HEK293 (cell line): ENCODE measurements at regions not wholly inside any gene's neighbourhood (a gene's known extent, or its start where the extent isn't known, plus 50 kb on each side); places are given as distances from the start of the nearest gene placed in this dataset.

Experiments used
- SCRT2 ChIP-seq: fragments of 450-650 bp; formaldehyde crosslinking; IDR thresholded peaks from 2 replicates; pipeline ENCODE4 v1.5.1; 2016; ENCODE audit warnings: missing biosample characterization, missing genetic modification characterization
- ZBTB21 ChIP-seq: fragments of 450-650 bp; formaldehyde crosslinking; IDR thresholded peaks from 2 replicates; pipeline ENCODE4 v1.5.1; 2017; ENCODE audit warnings: missing biosample characterization, missing genetic modification characterization
- ZBTB7A ChIP-seq: fragments of 450-650 bp; formaldehyde crosslinking; IDR thresholded peaks from 2 replicates; pipeline ENCODE4 v1.5.1; 2016; ENCODE audit warnings: low read depth, missing biosample characterization, missing genetic modification characterization
- ZEB2 ChIP-seq: fragments of 450-650 bp; formaldehyde crosslinking; IDR thresholded peaks from 2 replicates; pipeline ENCODE4 v1.5.1; 2016; ENCODE audit warnings: missing biosample characterization, missing genetic modification characterization
- ZNF175 ChIP-seq: fragments of 450-650 bp; formaldehyde crosslinking; IDR thresholded peaks from 2 replicates; pipeline ENCODE4 v1.5.1; 2016; ENCODE audit warnings: missing biosample characterization, missing genetic modification characterization
- ZNF529 ChIP-seq: fragments of 450-650 bp; formaldehyde crosslinking; IDR thresholded peaks from 2 replicates; pipeline ENCODE4 v1.5.1; 2017; ENCODE audit warnings: missing genetic modification characterization, missing biosample characterization; ENCODE audit not compliant: insufficient replicate concordance
- TF ChIP-seq, protein P1 (sequence below): fragments of 450-650 bp; formaldehyde crosslinking; IDR thresholded peaks from 2 replicates; pipeline ENCODE4 v1.5.1; 2016; ENCODE audit warnings: missing biosample characterization, missing genetic modification characterization
- TF ChIP-seq, protein P2 (sequence below): fragments of 450-650 bp; formaldehyde crosslinking; IDR thresholded peaks from 2 replicates; pipeline ENCODE4 v1.5.1; 2016; ENCODE audit warnings: missing biosample characterization, missing genetic modification characterization
- TF ChIP-seq, protein P3 (sequence below): fragments of 450-650 bp; formaldehyde crosslinking; IDR thresholded peaks from 2 replicates; pipeline ENCODE4 v1.5.1; 2016; ENCODE audit warnings: missing biosample characterization, missing genetic modification characterization, low read depth
- TF ChIP-seq, protein P4 (sequence below): fragments of 450-650 bp; formaldehyde crosslinking; IDR thresholded peaks from 2 replicates; pipeline ENCODE4 v1.5.1; 2016; ENCODE audit warnings: missing biosample characterization, missing genetic modification characterization
- TF ChIP-seq, protein P5 (sequence below): fragments of 450-650 bp; formaldehyde crosslinking; conservative IDR thresholded peaks from 2 replicates; pipeline ENCODE4 v1.5.1; 2016; ENCODE audit warnings: low read depth, missing biosample characterization, missing genetic modification characterization

DNA sequence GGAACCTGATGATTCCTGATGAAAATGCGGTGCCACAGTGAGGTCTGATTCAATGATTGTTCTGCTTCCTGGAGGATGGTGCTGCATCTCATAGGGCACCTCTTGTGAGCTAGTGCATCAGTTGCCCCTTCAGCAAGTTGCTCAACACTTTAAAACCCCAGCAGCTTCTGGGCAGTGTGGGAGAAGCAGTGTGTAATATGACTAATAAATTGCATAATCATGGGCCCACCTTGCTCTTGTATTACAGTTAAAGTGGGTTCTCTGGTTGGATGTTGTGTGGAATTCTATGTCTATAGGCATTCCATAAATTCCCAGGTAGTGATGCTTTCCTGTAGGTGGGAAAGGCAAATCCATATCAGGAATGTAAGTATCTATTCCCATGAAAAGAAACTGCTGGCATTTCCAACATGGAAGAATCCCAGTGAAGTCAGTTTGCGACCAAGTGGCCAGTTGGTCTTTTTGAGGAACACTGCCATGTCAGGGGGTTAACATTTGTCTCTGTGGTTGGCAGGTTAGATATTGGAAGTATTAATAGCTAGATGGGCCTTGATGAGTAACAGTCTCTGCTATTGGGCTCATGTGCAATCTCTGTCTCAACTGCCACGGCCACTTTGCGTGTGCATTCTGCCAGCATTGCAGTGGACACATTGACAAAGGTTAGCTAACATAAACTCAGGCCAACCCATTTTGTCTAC is 121.1 kb upstream of the OTUD4 start:
- TF ChIP-seq, protein P1, sequence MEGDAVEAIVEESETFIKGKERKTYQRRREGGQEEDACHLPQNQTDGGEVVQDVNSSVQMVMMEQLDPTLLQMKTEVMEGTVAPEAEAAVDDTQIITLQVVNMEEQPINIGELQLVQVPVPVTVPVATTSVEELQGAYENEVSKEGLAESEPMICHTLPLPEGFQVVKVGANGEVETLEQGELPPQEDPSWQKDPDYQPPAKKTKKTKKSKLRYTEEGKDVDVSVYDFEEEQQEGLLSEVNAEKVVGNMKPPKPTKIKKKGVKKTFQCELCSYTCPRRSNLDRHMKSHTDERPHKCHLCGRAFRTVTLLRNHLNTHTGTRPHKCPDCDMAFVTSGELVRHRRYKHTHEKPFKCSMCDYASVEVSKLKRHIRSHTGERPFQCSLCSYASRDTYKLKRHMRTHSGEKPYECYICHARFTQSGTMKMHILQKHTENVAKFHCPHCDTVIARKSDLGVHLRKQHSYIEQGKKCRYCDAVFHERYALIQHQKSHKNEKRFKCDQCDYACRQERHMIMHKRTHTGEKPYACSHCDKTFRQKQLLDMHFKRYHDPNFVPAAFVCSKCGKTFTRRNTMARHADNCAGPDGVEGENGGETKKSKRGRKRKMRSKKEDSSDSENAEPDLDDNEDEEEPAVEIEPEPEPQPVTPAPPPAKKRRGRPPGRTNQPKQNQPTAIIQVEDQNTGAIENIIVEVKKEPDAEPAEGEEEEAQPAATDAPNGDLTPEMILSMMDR (tag by site-specific recombination) = no peak
- TF ChIP-seq, protein P2, sequence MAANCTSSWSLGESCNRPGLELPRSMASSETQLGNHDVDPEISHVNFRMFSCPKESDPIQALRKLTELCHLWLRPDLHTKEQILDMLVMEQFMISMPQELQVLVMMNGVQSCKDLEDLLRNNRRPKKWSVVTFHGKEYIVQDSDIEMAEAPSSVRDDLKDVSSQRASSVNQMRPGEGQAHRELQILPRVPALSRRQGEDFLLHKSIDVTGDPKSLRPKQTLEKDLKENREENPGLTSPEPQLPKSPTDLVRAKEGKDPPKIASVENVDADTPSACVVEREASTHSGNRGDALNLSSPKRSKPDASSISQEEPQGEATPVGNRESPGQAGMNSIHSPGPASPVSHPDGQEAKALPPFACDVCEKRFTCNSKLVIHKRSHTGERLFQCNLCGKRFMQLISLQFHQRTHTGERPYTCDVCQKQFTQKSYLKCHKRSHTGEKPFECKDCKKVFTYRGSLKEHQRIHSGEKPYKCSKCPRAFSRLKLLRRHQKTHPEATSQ = no peak
- TF ChIP-seq, protein P3, sequence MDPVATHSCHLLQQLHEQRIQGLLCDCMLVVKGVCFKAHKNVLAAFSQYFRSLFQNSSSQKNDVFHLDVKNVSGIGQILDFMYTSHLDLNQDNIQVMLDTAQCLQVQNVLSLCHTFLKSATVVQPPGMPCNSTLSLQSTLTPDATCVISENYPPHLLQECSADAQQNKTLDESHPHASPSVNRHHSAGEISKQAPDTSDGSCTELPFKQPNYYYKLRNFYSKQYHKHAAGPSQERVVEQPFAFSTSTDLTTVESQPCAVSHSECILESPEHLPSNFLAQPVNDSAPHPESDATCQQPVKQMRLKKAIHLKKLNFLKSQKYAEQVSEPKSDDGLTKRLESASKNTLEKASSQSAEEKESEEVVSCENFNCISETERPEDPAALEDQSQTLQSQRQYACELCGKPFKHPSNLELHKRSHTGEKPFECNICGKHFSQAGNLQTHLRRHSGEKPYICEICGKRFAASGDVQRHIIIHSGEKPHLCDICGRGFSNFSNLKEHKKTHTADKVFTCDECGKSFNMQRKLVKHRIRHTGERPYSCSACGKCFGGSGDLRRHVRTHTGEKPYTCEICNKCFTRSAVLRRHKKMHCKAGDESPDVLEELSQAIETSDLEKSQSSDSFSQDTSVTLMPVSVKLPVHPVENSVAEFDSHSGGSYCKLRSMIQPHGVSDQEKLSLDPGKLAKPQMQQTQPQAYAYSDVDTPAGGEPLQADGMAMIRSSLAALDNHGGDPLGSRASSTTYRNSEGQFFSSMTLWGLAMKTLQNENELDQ (tag by site-specific recombination) = no peak
- TF ChIP-seq ZNF529 (tag by site-specific recombination) (no peak), ZBTB7A (tag by site-specific recombination) (no peak), ZNF175 (no peak), ZBTB21 (tag by site-specific recombination) (no peak), SCRT2 (no peak), ZEB2 (tag by site-specific recombination) (no peak)
- TF ChIP-seq, protein P4, sequence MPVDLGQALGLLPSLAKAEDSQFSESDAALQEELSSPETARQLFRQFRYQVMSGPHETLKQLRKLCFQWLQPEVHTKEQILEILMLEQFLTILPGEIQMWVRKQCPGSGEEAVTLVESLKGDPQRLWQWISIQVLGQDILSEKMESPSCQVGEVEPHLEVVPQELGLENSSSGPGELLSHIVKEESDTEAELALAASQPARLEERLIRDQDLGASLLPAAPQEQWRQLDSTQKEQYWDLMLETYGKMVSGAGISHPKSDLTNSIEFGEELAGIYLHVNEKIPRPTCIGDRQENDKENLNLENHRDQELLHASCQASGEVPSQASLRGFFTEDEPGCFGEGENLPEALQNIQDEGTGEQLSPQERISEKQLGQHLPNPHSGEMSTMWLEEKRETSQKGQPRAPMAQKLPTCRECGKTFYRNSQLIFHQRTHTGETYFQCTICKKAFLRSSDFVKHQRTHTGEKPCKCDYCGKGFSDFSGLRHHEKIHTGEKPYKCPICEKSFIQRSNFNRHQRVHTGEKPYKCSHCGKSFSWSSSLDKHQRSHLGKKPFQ (tag by site-specific recombination) = no peak
- TF ChIP-seq, protein P5, sequence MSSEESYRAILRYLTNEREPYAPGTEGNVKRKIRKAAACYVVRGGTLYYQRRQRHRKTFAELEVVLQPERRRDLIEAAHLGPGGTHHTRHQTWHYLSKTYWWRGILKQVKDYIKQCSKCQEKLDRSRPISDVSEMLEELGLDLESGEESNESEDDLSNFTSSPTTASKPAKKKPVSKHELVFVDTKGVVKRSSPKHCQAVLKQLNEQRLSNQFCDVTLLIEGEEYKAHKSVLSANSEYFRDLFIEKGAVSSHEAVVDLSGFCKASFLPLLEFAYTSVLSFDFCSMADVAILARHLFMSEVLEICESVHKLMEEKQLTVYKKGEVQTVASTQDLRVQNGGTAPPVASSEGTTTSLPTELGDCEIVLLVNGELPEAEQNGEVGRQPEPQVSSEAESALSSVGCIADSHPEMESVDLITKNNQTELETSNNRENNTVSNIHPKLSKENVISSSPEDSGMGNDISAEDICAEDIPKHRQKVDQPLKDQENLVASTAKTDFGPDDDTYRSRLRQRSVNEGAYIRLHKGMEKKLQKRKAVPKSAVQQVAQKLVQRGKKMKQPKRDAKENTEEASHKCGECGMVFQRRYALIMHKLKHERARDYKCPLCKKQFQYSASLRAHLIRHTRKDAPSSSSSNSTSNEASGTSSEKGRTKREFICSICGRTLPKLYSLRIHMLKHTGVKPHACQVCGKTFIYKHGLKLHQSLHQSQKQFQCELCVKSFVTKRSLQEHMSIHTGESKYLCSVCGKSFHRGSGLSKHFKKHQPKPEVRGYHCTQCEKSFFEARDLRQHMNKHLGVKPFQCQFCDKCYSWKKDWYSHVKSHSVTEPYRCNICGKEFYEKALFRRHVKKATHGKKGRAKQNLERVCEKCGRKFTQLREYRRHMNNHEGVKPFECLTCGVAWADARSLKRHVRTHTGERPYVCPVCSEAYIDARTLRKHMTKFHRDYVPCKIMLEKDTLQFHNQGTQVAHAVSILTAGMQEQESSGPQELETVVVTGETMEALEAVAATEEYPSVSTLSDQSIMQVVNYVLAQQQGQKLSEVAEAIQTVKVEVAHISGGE = no peak
